Keratinocyte (primary cell): ENCODE measurements at regions not wholly inside any gene's neighbourhood (a gene's known extent, or its start where the extent isn't known, plus 50 kb on each side); places are given as distances from the start of the nearest gene placed in this dataset.

Source experiments
- EZH2 ChIP-seq: IDR thresholded peaks from one replicate; pipeline ENCODE4 v1.6.1; 2012; ENCODE audit warnings: inconsistent platforms, mild to moderate bottlenecking, low read length, moderate library complexity
- TF ChIP-seq, protein P1 (sequence below), 3 experiments: IDR thresholded peaks in 1 of 3; conservative IDR thresholded peaks in 1 of 3; optimal IDR thresholded peaks in 1 of 3; 2 replicates in 2 of 3; 3 replicates in 1 of 3; pipeline versions ENCODE3 to v1.5.1; 2011; ENCODE audit warnings: low read length in 3 of 3, mild to moderate bottlenecking in 3 of 3, moderate library complexity in 2 of 3, control low read depth in 1 of 3, inconsistent platforms in 1 of 3; ENCODE audit not compliant: insufficient read depth in 2 of 3; ENCODE audit errors: extremely low read depth in 1 of 3

DNA sequence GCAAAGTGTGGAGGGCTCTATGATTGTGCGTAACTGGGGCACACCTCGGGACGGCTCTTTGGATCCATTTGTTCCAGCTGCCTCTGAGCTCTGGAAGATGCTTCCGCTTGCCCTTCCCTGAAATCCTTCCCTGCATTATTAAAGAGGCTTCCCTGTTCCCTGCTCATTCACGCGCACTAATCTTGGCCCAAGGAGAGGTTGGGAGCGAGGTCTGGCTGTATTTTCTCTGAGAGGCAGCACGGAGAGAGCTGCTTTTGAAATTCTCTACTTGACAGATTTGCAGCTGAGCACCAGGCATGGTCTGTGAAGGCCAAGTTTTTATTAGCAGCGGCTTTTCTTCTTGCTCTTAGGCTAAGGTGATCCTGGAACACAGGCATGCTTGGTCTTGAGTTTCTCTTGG, 94.8 kb upstream of the NTM start:
- TF ChIP-seq, protein P1, sequence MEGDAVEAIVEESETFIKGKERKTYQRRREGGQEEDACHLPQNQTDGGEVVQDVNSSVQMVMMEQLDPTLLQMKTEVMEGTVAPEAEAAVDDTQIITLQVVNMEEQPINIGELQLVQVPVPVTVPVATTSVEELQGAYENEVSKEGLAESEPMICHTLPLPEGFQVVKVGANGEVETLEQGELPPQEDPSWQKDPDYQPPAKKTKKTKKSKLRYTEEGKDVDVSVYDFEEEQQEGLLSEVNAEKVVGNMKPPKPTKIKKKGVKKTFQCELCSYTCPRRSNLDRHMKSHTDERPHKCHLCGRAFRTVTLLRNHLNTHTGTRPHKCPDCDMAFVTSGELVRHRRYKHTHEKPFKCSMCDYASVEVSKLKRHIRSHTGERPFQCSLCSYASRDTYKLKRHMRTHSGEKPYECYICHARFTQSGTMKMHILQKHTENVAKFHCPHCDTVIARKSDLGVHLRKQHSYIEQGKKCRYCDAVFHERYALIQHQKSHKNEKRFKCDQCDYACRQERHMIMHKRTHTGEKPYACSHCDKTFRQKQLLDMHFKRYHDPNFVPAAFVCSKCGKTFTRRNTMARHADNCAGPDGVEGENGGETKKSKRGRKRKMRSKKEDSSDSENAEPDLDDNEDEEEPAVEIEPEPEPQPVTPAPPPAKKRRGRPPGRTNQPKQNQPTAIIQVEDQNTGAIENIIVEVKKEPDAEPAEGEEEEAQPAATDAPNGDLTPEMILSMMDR (optimal IDR thresholded peaks at IDR 0.05 in 1 of 3, IDR thresholded peaks at IDR 0.05 in 1 of 3, conservative IDR thresholded peaks at IDR 0.05 in 1 of 3; ENCODE audit: extremely low read depth in 1 of 3, insufficient read depth in 2 of 3, low read length in 3 of 3), result no peak
- no peak for TF ChIP-seq EZH2
